ENCODE measurements at regions not wholly inside any gene's neighbourhood (a gene's known extent, or its start where the extent isn't known, plus 50 kb on each side); places are given as distances from the start of the nearest gene placed in this dataset.

GRCh38 chr4:123319639-123320038 is 77.0 kb upstream of the SPRY1 start:
- no peak for TF ChIP-seq CTCF (IDR thresholded peaks at IDR 0.05)
- no peak for TF ChIP-seq POLR2AphosphoS5 (IDR thresholded peaks at IDR 0.05)
- no peak for TF ChIP-seq POLR2A (IDR thresholded peaks at IDR 0.05)
